BE2C (cell line): ENCODE measurements at regions not wholly inside any gene's neighbourhood (a gene's known extent, or its start where the extent isn't known, plus 50 kb on each side); places are given as distances from the start of the nearest gene placed in this dataset.

Source experiments
- DNase-seq: peaks from one replicate; pipeline ENCODE4 v3.0.0-alpha.2; 2020
- H3K27me3 ChIP-seq: fragments of 250-450 bp; sonication (Bioruptor Pico); 2 replicates; pipeline ENCODE4 v1.5.1; 2020; ENCODE audit warnings: mild to moderate bottlenecking
- H3K36me3 ChIP-seq: fragments of 250-450 bp; sonication (Bioruptor Pico); 2 replicates; pipeline ENCODE4 v1.5.1; 2020; ENCODE audit warnings: mild to moderate bottlenecking
- H3K4me1 ChIP-seq: fragments of 250-450 bp; sonication (Bioruptor Pico); 2 replicates; pipeline ENCODE4 v1.5.1; 2020
- H3K4me3 ChIP-seq: 2 replicates; pipeline ENCODE4 v1.5.1; 2011; ENCODE audit warnings: low read depth, low read length
- H3K9me3 ChIP-seq: fragments of 250-450 bp; sonication (Bioruptor Pico); 2 replicates; pipeline ENCODE4 v1.5.1; 2020
- CTCF ChIP-seq: IDR thresholded peaks from 2 replicates; pipeline ENCODE4 v1.5.1; 2012; ENCODE audit warnings: mild to moderate bottlenecking, low read depth, low read length

- no peak for TF ChIP-seq CTCF
- Histone ChIP-seq H3K27me3 (no peaks in the 10 kb centered on the region), H3K9me3 (no peaks in the 10 kb centered on the region), H3K4me3 (no peak overlapping the region), H3K4me1 (no peaks in the 10 kb centered on the region), H3K36me3 (no peaks in the 10 kb centered on the region)
- DNase-seq, result no peak
These were observed 1879.0 kb upstream of the RAG2 start for GRCh38 chr11:38476808-38477575.

GRCh38 chr11:38461751-38462150 is 1863.7 kb upstream of the RAG2 start:
- TF ChIP-seq CTCF, result no peak
- no peak overlapping the region for H3K4me3 ChIP-seq
- no peak for DNase-seq
- H3K36me3 ChIP-seq, result no peaks in the 10 kb centered on the region
- H3K4me1 ChIP-seq, result no peaks in the 10 kb centered on the region
- H3K27me3 ChIP-seq, result no peaks in the 10 kb centered on the region
- no peaks in the 10 kb centered on the region for H3K9me3 ChIP-seq

GRCh38 chr11:38460896-38461295 is 1862.9 kb upstream of the RAG2 start:
- Histone ChIP-seq H3K36me3 (no peaks in the 10 kb centered on the region), H3K27me3 (no peaks in the 10 kb centered on the region), H3K9me3 (no peaks in the 10 kb centered on the region), H3K4me3 (no peak overlapping the region), H3K4me1 (no peaks in the 10 kb centered on the region)
- peak; percentile 22 for DNase-seq
- no peak for TF ChIP-seq CTCF

GRCh38 chr11:38460429-38460828 is 1862.4 kb upstream of the RAG2 start:
- no peak for DNase-seq
- H3K4me1 ChIP-seq, result no peaks in the 10 kb centered on the region
- H3K4me3 ChIP-seq, result no peak overlapping the region
- H3K27me3 ChIP-seq, result no peaks in the 10 kb centered on the region
- no peak for TF ChIP-seq CTCF
- H3K9me3 ChIP-seq, result no peaks in the 10 kb centered on the region
- H3K36me3 ChIP-seq, result no peaks in the 10 kb centered on the region

- Histone ChIP-seq H3K9me3 (no peaks in the 10 kb centered on the region), H3K27me3 (no peaks in the 10 kb centered on the region), H3K4me3 (no peak overlapping the region), H3K36me3 (no peaks in the 10 kb centered on the region), H3K4me1 (no peaks in the 10 kb centered on the region)
- DNase-seq, result no peak
- no peak for TF ChIP-seq CTCF
These were observed 1858.3 kb upstream of the RAG2 start for GRCh38 chr11:38456371-38456770.

- no peaks in the 10 kb centered on the region; the same call in 1 of the 2 replicates for H3K4me1 ChIP-seq
- TF ChIP-seq CTCF, result no peak
- H3K9me3 ChIP-seq, result no peaks in the 10 kb centered on the region
- peak; percentile 60 for DNase-seq
- H3K27me3 ChIP-seq, result no peaks in the 10 kb centered on the region
- H3K36me3 ChIP-seq, result no peaks in the 10 kb centered on the region
- no peak overlapping the region for H3K4me3 ChIP-seq
These were observed 1850.2 kb upstream of the RAG2 start for GRCh38 chr11:38448284-38448683.
